HepG2 (cell line): ENCODE measurements at regions not wholly inside any gene's neighbourhood (a gene's known extent, or its start where the extent isn't known, plus 50 kb on each side); places are given as distances from the start of the nearest gene placed in this dataset.

Experiments
- ASH2L ChIP-seq: fragments of 300-600, 200-600 bp; sonication (generic); IDR thresholded peaks from 2 replicates; pipeline ENCODE4 v1.7.0; 2017; ENCODE audit warnings: low read depth, mild to moderate bottlenecking, moderate library complexity, mixed read lengths, low read length; ENCODE audit not compliant: insufficient read length
- ATM ChIP-seq: fragments of 450-650 bp; IDR thresholded peaks from 2 replicates; pipeline ENCODE4 v1.7.1; 2017; ENCODE audit warnings: mild to moderate bottlenecking, borderline replicate concordance
- FOXO1 ChIP-seq: sonication (generic); formaldehyde crosslinking; IDR thresholded peaks from 2 replicates; pipeline ENCODE4 v1.4.0; 2020; ENCODE audit warnings: missing genetic modification reagents
- HNRNPL ChIP-seq: fragments of 200-400 bp; formaldehyde crosslinking; IDR thresholded peaks from 2 replicates; pipeline ENCODE4 v1.6.1; 2017; ENCODE audit warnings: mild to moderate bottlenecking, low read depth, low read length
- NFIC ChIP-seq: IDR thresholded peaks from 2 replicates; pipeline ENCODE4 v1.6.1; 2012; ENCODE audit warnings: mild to moderate bottlenecking, low read length, inconsistent platforms
- RAD21 ChIP-seq: fragments of 450-650 bp; formaldehyde crosslinking; IDR thresholded peaks from 2 replicates; pipeline ENCODE4 v1.5.0; 2020; ENCODE audit warnings: mild to moderate bottlenecking
- REST ChIP-seq, 2 experiments: IDR thresholded peaks; 2 replicates each; pipeline ENCODE4 v1.6.1; 2011 to 2012; ENCODE audit warnings: low read length in 2 of 2, borderline replicate concordance in 1 of 2, low read depth in 1 of 2, mild to moderate bottlenecking in 1 of 2, moderate library complexity in 1 of 2
- THAP11 ChIP-seq: IDR thresholded peaks from 2 replicates; pipeline ENCODE4 v1.6.1; 2016; ENCODE audit warnings: missing biosample characterization, missing genetic modification reagents
- ZFP82 ChIP-seq: sonication (generic); formaldehyde crosslinking; IDR thresholded peaks from 2 replicates; pipeline ENCODE4 v1.5.1; 2020; ENCODE audit warnings: mild to moderate bottlenecking, missing genetic modification reagents, borderline replicate concordance
- ZNF44 ChIP-seq: sonication (generic); formaldehyde crosslinking; IDR thresholded peaks from 2 replicates; pipeline ENCODE4 v1.5.1; 2020; ENCODE audit warnings: mild to moderate bottlenecking, missing genetic modification reagents
- ZNF660 ChIP-seq: sonication (generic); formaldehyde crosslinking; IDR thresholded peaks from 2 replicates; pipeline ENCODE4 v1.5.1; 2020; ENCODE audit warnings: mild to moderate bottlenecking, low read depth, missing genetic modification reagents, borderline replicate concordance
- ZSCAN22 ChIP-seq: sonication (generic); formaldehyde crosslinking; IDR thresholded peaks from 2 replicates; pipeline ENCODE4 v1.4.0; 2020; ENCODE audit warnings: mild to moderate bottlenecking, missing genetic modification reagents
- TF ChIP-seq, protein P1 (sequence below): IDR thresholded peaks from 2 replicates; pipeline ENCODE4 v1.6.1; 2016; ENCODE audit warnings: low read depth, control low read depth
- TF ChIP-seq, protein P2 (sequence below): sonication (generic); formaldehyde crosslinking; IDR thresholded peaks from 2 replicates; pipeline ENCODE4 v1.4.0; 2020; ENCODE audit warnings: missing genetic modification reagents
- TF ChIP-seq, protein P3 (sequence below): sonication (generic); formaldehyde crosslinking; IDR thresholded peaks from 2 replicates; pipeline ENCODE4 v1.8.0; 2022; ENCODE audit warnings: missing genetic modification reagents, mild to moderate bottlenecking, moderate library complexity, borderline replicate concordance

- TF ChIP-seq, protein P1, sequence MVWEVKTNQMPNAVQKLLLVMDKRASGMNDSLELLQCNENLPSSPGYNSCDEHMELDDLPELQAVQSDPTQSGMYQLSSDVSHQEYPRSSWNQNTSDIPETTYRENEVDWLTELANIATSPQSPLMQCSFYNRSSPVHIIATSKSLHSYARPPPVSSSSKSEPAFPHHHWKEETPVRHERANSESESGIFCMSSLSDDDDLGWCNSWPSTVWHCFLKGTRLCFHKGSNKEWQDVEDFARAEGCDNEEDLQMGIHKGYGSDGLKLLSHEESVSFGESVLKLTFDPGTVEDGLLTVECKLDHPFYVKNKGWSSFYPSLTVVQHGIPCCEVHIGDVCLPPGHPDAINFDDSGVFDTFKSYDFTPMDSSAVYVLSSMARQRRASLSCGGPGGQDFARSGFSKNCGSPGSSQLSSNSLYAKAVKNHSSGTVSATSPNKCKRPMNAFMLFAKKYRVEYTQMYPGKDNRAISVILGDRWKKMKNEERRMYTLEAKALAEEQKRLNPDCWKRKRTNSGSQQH (CRISPR knock-in tag) = no peak
- TF ChIP-seq, protein P2, sequence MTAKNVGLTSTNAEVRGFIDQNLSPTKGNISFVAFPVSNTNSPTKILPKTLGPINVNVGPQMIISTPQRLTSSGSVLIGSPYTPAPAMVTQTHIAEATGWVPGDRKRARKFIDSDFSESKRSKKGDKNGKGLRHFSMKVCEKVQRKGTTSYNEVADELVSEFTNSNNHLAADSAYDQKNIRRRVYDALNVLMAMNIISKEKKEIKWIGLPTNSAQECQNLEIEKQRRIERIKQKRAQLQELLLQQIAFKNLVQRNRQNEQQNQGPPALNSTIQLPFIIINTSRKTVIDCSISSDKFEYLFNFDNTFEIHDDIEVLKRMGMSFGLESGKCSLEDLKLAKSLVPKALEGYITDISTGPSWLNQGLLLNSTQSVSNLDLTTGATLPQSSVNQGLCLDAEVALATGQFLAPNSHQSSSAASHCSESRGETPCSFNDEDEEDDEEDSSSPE = no peak
- TF ChIP-seq ASH2L (no peak), RAD21 (CRISPR knock-in tag) (no peak), HNRNPL (no peak), REST (IDR thresholded peaks at IDR 0.05; ENCODE audit: borderline replicate concordance in 1 of 2, low read depth in 1 of 2, low read length in 2 of 2) (no peak), THAP11 (no peak), ATM (no peak), ZFP82 (CRISPR knock-in tag) (no peak), ZSCAN22 (CRISPR knock-in tag) (no peak), ZNF44 (CRISPR knock-in tag) (no peak), FOXO1 (CRISPR knock-in tag) (no peak), ZNF660 (CRISPR knock-in tag) (no peak), NFIC (no peak)
- TF ChIP-seq, protein P3, sequence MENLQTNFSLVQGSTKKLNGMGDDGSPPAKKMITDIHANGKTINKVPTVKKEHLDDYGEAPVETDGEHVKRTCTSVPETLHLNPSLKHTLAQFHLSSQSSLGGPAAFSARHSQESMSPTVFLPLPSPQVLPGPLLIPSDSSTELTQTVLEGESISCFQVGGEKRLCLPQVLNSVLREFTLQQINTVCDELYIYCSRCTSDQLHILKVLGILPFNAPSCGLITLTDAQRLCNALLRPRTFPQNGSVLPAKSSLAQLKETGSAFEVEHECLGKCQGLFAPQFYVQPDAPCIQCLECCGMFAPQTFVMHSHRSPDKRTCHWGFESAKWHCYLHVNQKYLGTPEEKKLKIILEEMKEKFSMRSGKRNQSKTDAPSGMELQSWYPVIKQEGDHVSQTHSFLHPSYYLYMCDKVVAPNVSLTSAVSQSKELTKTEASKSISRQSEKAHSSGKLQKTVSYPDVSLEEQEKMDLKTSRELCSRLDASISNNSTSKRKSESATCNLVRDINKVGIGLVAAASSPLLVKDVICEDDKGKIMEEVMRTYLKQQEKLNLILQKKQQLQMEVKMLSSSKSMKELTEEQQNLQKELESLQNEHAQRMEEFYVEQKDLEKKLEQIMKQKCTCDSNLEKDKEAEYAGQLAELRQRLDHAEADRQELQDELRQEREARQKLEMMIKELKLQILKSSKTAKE (CRISPR knock-in tag) = no peak
- TF ChIP-seq, all 625 proteins: peak for 0
Measured at GRCh38 chr7:120184866-120185265, 88.1 kb upstream of the KCND2 start (continued).
